WERI-Rb-1 (cell line): ENCODE measurements at regions not wholly inside any gene's neighbourhood (a gene's known extent, or its start where the extent isn't known, plus 50 kb on each side); places are given as distances from the start of the nearest gene placed in this dataset.

Source experiments
- DNase-seq: peaks from one replicate; pipeline ENCODE4 v3.0.0-alpha.2; 2020
- H3K27ac ChIP-seq: fragments of 250-450 bp; sonication (Bioruptor Pico); 2 replicates; pipeline ENCODE4 v1.5.1; 2020; ENCODE audit warnings: mild to moderate bottlenecking, moderate library complexity
- H3K27me3 ChIP-seq: fragments of 250-450 bp; sonication (Bioruptor Pico); 2 replicates; pipeline ENCODE4 v1.5.1; 2021; ENCODE audit warnings: mild to moderate bottlenecking, low read depth, moderate library complexity; ENCODE audit not compliant: insufficient read depth, severe bottlenecking
- H3K36me3 ChIP-seq: fragments of 250-450 bp; sonication (Bioruptor Pico); 2 replicates; pipeline ENCODE4 v1.5.1; 2020; ENCODE audit warnings: mild to moderate bottlenecking, moderate library complexity
- H3K4me3 ChIP-seq: 2 replicates; pipeline ENCODE4 v1.5.1; 2011; ENCODE audit warnings: low read depth, mild to moderate bottlenecking, control low read depth, low read length
- H3K9me3 ChIP-seq: fragments of 250-450 bp; sonication (Bioruptor Pico); 2 replicates; pipeline ENCODE4 v1.5.1; 2021; ENCODE audit warnings: mild to moderate bottlenecking, moderate library complexity; ENCODE audit not compliant: severe bottlenecking
- CTCF ChIP-seq: IDR thresholded peaks from 2 replicates; pipeline ENCODE4 v1.5.1; 2011; ENCODE audit warnings: low read depth, mild to moderate bottlenecking, control low read depth, inconsistent platforms, low read length

GRCh38 chr11:97471480-97471879 lies 1081.7 kb downstream of the JRKL start:
- no peak for TF ChIP-seq CTCF
- no peaks in the 10 kb centered on the region for H3K36me3 ChIP-seq
- H3K27ac ChIP-seq: no peak overlapping the region
- no peak for DNase-seq
- no peaks in the 10 kb centered on the region for H3K27me3 ChIP-seq
- peaks cover 7% of the 10 kb centered on the region for H3K9me3 ChIP-seq
- H3K4me3 ChIP-seq: no peak overlapping the region

GRCh38 chr11:97487387-97487786 lies 1097.6 kb downstream of the JRKL start:
- Histone ChIP-seq H3K4me3 (no peak overlapping the region), H3K27me3 (no peaks in the 10 kb centered on the region), H3K27ac (no peak overlapping the region), H3K36me3 (no peaks in the 10 kb centered on the region), H3K9me3 (peaks cover 3% of the 10 kb centered on the region)
- no peak for DNase-seq
- no peak for TF ChIP-seq CTCF

- Histone ChIP-seq H3K36me3 (no peaks in the 10 kb centered on the region), H3K9me3 (no peaks in the 10 kb centered on the region), H3K27me3 (no peaks in the 10 kb centered on the region), H3K27ac (no peak overlapping the region), H3K4me3 (no peak overlapping the region)
- no peak for DNase-seq
- no peak for TF ChIP-seq CTCF
Measured at GRCh38 chr11:97498891-97499290, 1109.1 kb downstream of the JRKL start.

- no peaks in the 10 kb centered on the region for H3K27me3 ChIP-seq
- DNase-seq: no peak
- no peaks in the 10 kb centered on the region for H3K36me3 ChIP-seq
- no peak overlapping the region for H3K4me3 ChIP-seq
- no peak overlapping the region for H3K27ac ChIP-seq
- no peaks in the 10 kb centered on the region for H3K9me3 ChIP-seq
- no peak for TF ChIP-seq CTCF
Measured at GRCh38 chr11:97502201-97502600, 1112.4 kb downstream of the JRKL start.

- H3K9me3 ChIP-seq: no peaks in the 10 kb centered on the region
- H3K27ac ChIP-seq: no peak overlapping the region
- TF ChIP-seq CTCF: no peak
- H3K4me3 ChIP-seq: no peak overlapping the region
- no peaks in the 10 kb centered on the region for H3K36me3 ChIP-seq
- H3K27me3 ChIP-seq: no peaks in the 10 kb centered on the region
- DNase-seq: no peak
Measured at GRCh38 chr11:97506076-97506759, 1116.4 kb downstream of the JRKL start.

- Histone ChIP-seq H3K36me3 (no peaks in the 10 kb centered on the region), H3K27ac (no peak overlapping the region), H3K27me3 (no peaks in the 10 kb centered on the region), H3K4me3 (no peak overlapping the region), H3K9me3 (no peaks in the 10 kb centered on the region)
- TF ChIP-seq CTCF: no peak
- no peak for DNase-seq
Measured at GRCh38 chr11:97514446-97514845, 1124.6 kb downstream of the JRKL start.
